ENCODE measurements at regions not wholly inside any gene's neighbourhood (a gene's known extent, or its start where the extent isn't known, plus 50 kb on each side); places are given as distances from the start of the nearest gene placed in this dataset.

GRCh38 chr4:19095491-19096046 is 1074.0 kb upstream of the LCORL start:
- DNase-seq = no peak
- H3K4me3 ChIP-seq (ENCODE audit: low read length in 3 of 3) = no peak overlapping the region
- H3K9me3 ChIP-seq (ENCODE audit: control insufficient read depth in 2 of 3, insufficient read depth in 1 of 3, low read length in 3 of 3) = no peaks in the 10 kb centered on the region
- no peak for FAIRE-seq
- H3K9ac ChIP-seq (ENCODE audit: low read length in 3 of 3) = no peak overlapping the region
- intact Hi-C loops (cut with DNase I) = no loop called here
- H3K27ac ChIP-seq (ENCODE audit: low read depth in 2 of 2, low read length in 2 of 2) = no peak overlapping the region
- TF ChIP-seq CTCF (IDR thresholded peaks at IDR 0.05; ENCODE audit: borderline replicate concordance, extremely low read depth, insufficient read depth) = no peak
- H3K36me3 ChIP-seq (ENCODE audit: control insufficient read depth in 2 of 3, insufficient read depth in 3 of 3, low read length in 3 of 3) = no peaks in the 10 kb centered on the region
- no peaks in the 10 kb centered on the region for H3K27me3 ChIP-seq (ENCODE audit: control insufficient read depth, insufficient read depth, low read length)
- H3K4me1 ChIP-seq (ENCODE audit: control insufficient read depth in 2 of 3, insufficient read depth in 2 of 3, low read depth in 1 of 3, low read length in 3 of 3) = no peaks in the 10 kb centered on the region

DNA sequence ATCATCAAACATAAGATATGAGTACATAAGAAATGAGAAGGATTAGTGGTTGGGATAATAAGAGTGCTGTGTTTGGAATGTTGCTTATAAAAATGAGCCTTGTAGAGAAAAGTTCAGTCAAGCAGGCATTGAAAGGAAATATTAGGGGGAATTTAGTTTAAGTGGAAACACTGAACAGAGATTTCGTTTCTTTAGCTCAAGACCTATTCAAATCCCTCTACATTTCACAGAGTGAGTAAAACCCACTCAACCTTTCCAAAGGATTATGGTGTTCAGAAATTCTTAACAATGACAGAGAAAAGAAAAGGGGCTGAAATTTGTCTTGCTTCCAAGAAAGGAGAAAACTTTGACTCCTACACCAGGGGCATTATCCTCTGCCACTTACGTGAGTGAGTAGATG is 1072.4 kb upstream of the LCORL start:
- Histone ChIP-seq H3K27me3 (ENCODE audit: control insufficient read depth, insufficient read depth, low read length) (no peaks in the 10 kb centered on the region), H3K4me3 (ENCODE audit: low read length in 3 of 3) (no peak overlapping the region), H3K27ac (ENCODE audit: low read depth in 2 of 2, low read length in 2 of 2) (no peak overlapping the region), H3K36me3 (ENCODE audit: control insufficient read depth in 2 of 3, insufficient read depth in 3 of 3, low read length in 3 of 3) (no peaks in the 10 kb centered on the region), H3K9me3 (ENCODE audit: control insufficient read depth in 2 of 3, insufficient read depth in 1 of 3, low read length in 3 of 3) (no peaks in the 10 kb centered on the region), H3K4me1 (ENCODE audit: control insufficient read depth in 2 of 3, insufficient read depth in 2 of 3, low read depth in 1 of 3, low read length in 3 of 3) (no peaks in the 10 kb centered on the region), H3K9ac (ENCODE audit: low read length in 3 of 3) (no peak overlapping the region)
- TF ChIP-seq CTCF (IDR thresholded peaks at IDR 0.05; ENCODE audit: borderline replicate concordance, extremely low read depth, insufficient read depth) = no peak
- intact Hi-C loops (cut with DNase I) = no loop called here
- DNase-seq (no peak), FAIRE-seq (no peak)

GRCh38 chr4:19092797-19093196 is 1071.2 kb upstream of the LCORL start:
- intact Hi-C loops (cut with DNase I) = no loop called here
- Histone ChIP-seq H3K9ac (ENCODE audit: low read length in 3 of 3) (no peak overlapping the region), H3K4me3 (ENCODE audit: low read length in 3 of 3) (no peak overlapping the region), H3K27me3 (ENCODE audit: control insufficient read depth, insufficient read depth, low read length) (no peaks in the 10 kb centered on the region), H3K27ac (ENCODE audit: low read depth in 2 of 2, low read length in 2 of 2) (no peak overlapping the region), H3K36me3 (ENCODE audit: control insufficient read depth in 2 of 3, insufficient read depth in 3 of 3, low read length in 3 of 3) (no peaks in the 10 kb centered on the region), H3K4me1 (ENCODE audit: control insufficient read depth in 2 of 3, insufficient read depth in 2 of 3, low read depth in 1 of 3, low read length in 3 of 3) (no peaks in the 10 kb centered on the region), H3K9me3 (ENCODE audit: control insufficient read depth in 2 of 3, insufficient read depth in 1 of 3, low read length in 3 of 3) (no peaks in the 10 kb centered on the region)
- DNase-seq = no peak
- TF ChIP-seq CTCF (IDR thresholded peaks at IDR 0.05; ENCODE audit: borderline replicate concordance, extremely low read depth, insufficient read depth) = no peak
- no peak for FAIRE-seq

DNA sequence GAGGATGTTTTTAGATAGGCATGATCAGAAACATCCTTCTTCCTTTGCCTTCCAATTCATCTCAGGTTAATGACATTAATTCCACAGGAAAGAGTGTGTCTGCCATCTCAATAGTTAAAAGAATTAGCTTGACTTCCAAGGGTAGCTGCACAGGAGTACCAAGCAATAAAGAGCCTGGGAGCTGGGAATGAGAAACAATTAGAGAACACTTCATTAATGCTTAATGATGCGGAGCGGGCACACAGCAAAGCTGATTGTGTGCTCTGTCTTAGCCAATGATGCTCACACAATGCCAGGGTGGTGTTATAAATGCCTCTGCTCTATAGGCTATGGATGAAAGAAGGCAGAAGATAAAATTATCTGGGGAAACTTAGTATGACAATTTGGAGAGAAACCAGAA is 1052.5 kb upstream of the LCORL start:
- DNase-seq = peak in 3 of 5 donors; percentile 19 to 70 (median 69)
- intact Hi-C loops (cut with DNase I) = no loop called here
- no peak for TF ChIP-seq CTCF (IDR thresholded peaks at IDR 0.05; ENCODE audit: borderline replicate concordance, extremely low read depth, insufficient read depth)
- Histone ChIP-seq H3K27ac (ENCODE audit: low read depth in 2 of 2, low read length in 2 of 2) (no peak overlapping the region), H3K27me3 (ENCODE audit: control insufficient read depth, insufficient read depth, low read length) (no peaks in the 10 kb centered on the region), H3K9ac (ENCODE audit: low read length in 3 of 3) (no peak overlapping the region), H3K4me1 (ENCODE audit: control insufficient read depth in 2 of 3, insufficient read depth in 2 of 3, low read depth in 1 of 3, low read length in 3 of 3) (no peaks in the 10 kb centered on the region), H3K4me3 (ENCODE audit: low read length in 3 of 3) (no peak overlapping the region), H3K9me3 (ENCODE audit: control insufficient read depth in 2 of 3, insufficient read depth in 1 of 3, low read length in 3 of 3) (no peaks in the 10 kb centered on the region), H3K36me3 (ENCODE audit: control insufficient read depth in 2 of 3, insufficient read depth in 3 of 3, low read length in 3 of 3) (no peaks in the 10 kb centered on the region)
- FAIRE-seq = no peak

Measured in kidney (tissue), 13 donors.